HepG2 (cell line): ENCODE measurements at regions not wholly inside any gene's neighbourhood (a gene's known extent, or its start where the extent isn't known, plus 50 kb on each side); places are given as distances from the start of the nearest gene placed in this dataset.

ENCODE experiments used
- ATAC-seq: fragments of 200-7000 bp; cut with Tn5 transposase; 3 replicates; pipeline ENCODE4 v1.9.1; 2020; ENCODE audit warnings: mild to moderate bottlenecking, moderate library complexity
- BruUV-seq: library from RNA; stranded (reverse); fragments of 400-500 nt; replicated peaks from 2 replicates; lab custom pipeline; 2021; lab: Mats Ljungman, UMichigan
- CTCF ChIA-PET: fragments of 300-600 bp; formaldehyde crosslinking; extraction: SDS; loops from one replicate; lab custom pipeline; 2021; ENCODE audit warnings: low total read pairs, inconsistent platforms, low intra/inter-chr PET ratio; lab: Yijun Ruan, JAX
- POLR2A ChIA-PET: fragments of 350-600 bp; sonication (Branson Sonifier 250); formaldehyde crosslinking; loops from one replicate; lab custom pipeline; 2020; ENCODE audit warnings: antibody characterized with exemption, inconsistent platforms; lab: Yijun Ruan, JAX
- DNase-seq: peaks from one replicate; pipeline ENCODE4 v3.0.0-alpha.2; 2015; ENCODE audit warnings: low spot score
- FAIRE-seq: peaks from 3 replicates; lab custom pipeline; 2011; peaks lifted over from hg19 to GRCh38; lab: Jason Lieb, UNC
- H2AFZ ChIP-seq: one replicate; pipeline ENCODE4 v1.6.1; 2011; ENCODE audit warnings: low read length, inconsistent platforms
- H3K27ac ChIP-seq: fragments of 300-600 bp; 3 replicates; pipeline ENCODE4 v1.8.0; 2011; ENCODE audit warnings: mixed run types, mild to moderate bottlenecking, mixed read lengths, low read length, inconsistent platforms; ENCODE audit not compliant: insufficient read depth; ENCODE audit errors: extremely low read length
- H3K27me3 ChIP-seq, 2 experiments: fragments of 200-600 bp in 1 of 2; 2 replicates in 1 of 2; 3 replicates in 1 of 2; pipeline versions ENCODE4 v1.6.0 to v1.8.0; 2011; ENCODE audit warnings: low read length in 2 of 2, mild to moderate bottlenecking in 2 of 2, moderate library complexity in 2 of 2, inconsistent platforms in 1 of 2; ENCODE audit not compliant: insufficient read depth in 2 of 2, control insufficient read depth in 1 of 2
- H3K36me3 ChIP-seq, 2 experiments: fragments of 200-600 bp in 1 of 2; replicated peaks in 1 of 2; 2 replicates in 1 of 2; 3 replicates in 1 of 2; pipeline versions ENCODE4 v1.5.1 to v1.8.0; 2011; ENCODE audit warnings: low read length in 2 of 2, inconsistent platforms in 1 of 2; ENCODE audit not compliant: insufficient read depth in 2 of 2, control insufficient read depth in 1 of 2
- H3K4me1 ChIP-seq: 2 replicates; pipeline ENCODE4 v1.5.1; 2012; ENCODE audit warnings: low read length, inconsistent platforms; ENCODE audit not compliant: insufficient read depth
- H3K4me2 ChIP-seq: 2 replicates; pipeline ENCODE4 v1.6.0; 2011; ENCODE audit warnings: low read depth, low read length, inconsistent platforms
- H3K4me3 ChIP-seq, 3 experiments: fragments of 200-600 bp in 1 of 3; sonication (generic), shearing (Covaris generic) in 1 of 3; replicated peaks in 1 of 3; 2 replicates each; pipeline ENCODE4 v1.5.1; 2011 to 2016; ENCODE audit warnings: low read length in 3 of 3, inconsistent platforms in 2 of 3, low read depth in 2 of 3, mild to moderate bottlenecking in 2 of 3, control low read depth in 1 of 3, mixed read lengths in 1 of 3; ENCODE audit not compliant: insufficient read depth in 1 of 3
- H3K79me2 ChIP-seq: one replicate; pipeline ENCODE4 v1.6.1; 2011; ENCODE audit warnings: low read length, inconsistent platforms; ENCODE audit not compliant: insufficient read depth
- H3K9ac ChIP-seq: 2 replicates; pipeline ENCODE4 v1.6.0; 2011; ENCODE audit warnings: mild to moderate bottlenecking, low read depth, low read length, inconsistent platforms; ENCODE audit not compliant: insufficient read depth
- H3K9me3 ChIP-seq: 2 replicates; pipeline ENCODE4 v1.5.1; 2012; ENCODE audit warnings: mild to moderate bottlenecking, low read length
- H4K20me1 ChIP-seq: 2 replicates; pipeline ENCODE4 v1.6.0; 2011; ENCODE audit warnings: inconsistent platforms, mild to moderate bottlenecking, low read length, moderate library complexity; ENCODE audit not compliant: insufficient read depth
- ADNP ChIP-seq: sonication (generic); formaldehyde crosslinking; IDR thresholded peaks from 2 replicates; pipeline ENCODE4 v1.4.0; 2020; ENCODE audit warnings: missing genetic modification reagents
- AHR ChIP-seq: IDR thresholded peaks from 2 replicates; pipeline ENCODE4 v1.6.1; 2018; ENCODE audit warnings: missing genetic modification reagents, missing compliant biosample characterization
- ATF2 ChIP-seq: sonication (generic); formaldehyde crosslinking; IDR thresholded peaks from 2 replicates; pipeline ENCODE4 v1.4.0; 2020; ENCODE audit warnings: missing genetic modification reagents
- DZIP1 ChIP-seq: sonication (generic); formaldehyde crosslinking; IDR thresholded peaks from 2 replicates; pipeline ENCODE4 v1.5.0; 2020; ENCODE audit warnings: mild to moderate bottlenecking, missing genetic modification reagents
- IRF1 ChIP-seq: sonication (generic); formaldehyde crosslinking; IDR thresholded peaks from 2 replicates; pipeline ENCODE4 v1.4.0; 2020; ENCODE audit warnings: low read depth, mild to moderate bottlenecking, missing genetic modification reagents
- KLF6 ChIP-seq: IDR thresholded peaks from 2 replicates; pipeline ENCODE4 v1.8.0; 2016; ENCODE audit warnings: missing biosample characterization, missing genetic modification reagents
- NFKB2 ChIP-seq: sonication (generic); formaldehyde crosslinking; IDR thresholded peaks from 2 replicates; pipeline ENCODE4 v1.4.0; 2020; ENCODE audit warnings: missing genetic modification reagents, borderline replicate concordance
- SNRNP70 ChIP-seq: fragments of 200-400 bp; formaldehyde crosslinking; IDR thresholded peaks from 2 replicates; pipeline ENCODE4 v1.6.1; 2017; ENCODE audit warnings: mild to moderate bottlenecking, low read depth, low read length, moderate library complexity
- ZNF3 ChIP-seq: IDR thresholded peaks from 2 replicates; pipeline ENCODE4 v1.7.0; 2017; ENCODE audit warnings: inconsistent platforms
- ZNF30 ChIP-seq: sonication (generic); formaldehyde crosslinking; IDR thresholded peaks from 2 replicates; pipeline ENCODE4 v1.5.0; 2020; ENCODE audit warnings: mild to moderate bottlenecking, missing genetic modification reagents
- ZNF563 ChIP-seq: sonication (generic); formaldehyde crosslinking; IDR thresholded peaks from 2 replicates; pipeline ENCODE4 v1.8.0; 2022; ENCODE audit warnings: mild to moderate bottlenecking, moderate library complexity, missing genetic modification reagents
- ZNF704 ChIP-seq: sonication (generic); formaldehyde crosslinking; IDR thresholded peaks from 2 replicates; pipeline ENCODE4 v1.8.1; 2023; ENCODE audit warnings: mild to moderate bottlenecking, inconsistent platforms, moderate library complexity, missing genetic modification reagents, borderline replicate concordance
- ZSCAN29 ChIP-seq: sonication (generic); formaldehyde crosslinking; conservative IDR thresholded peaks from 2 replicates; pipeline ENCODE4 v1.4.0; 2020; ENCODE audit warnings: mild to moderate bottlenecking, missing genetic modification reagents
- WGBS: methylation state at CpG from one replicate; pipeline ENCODE4 v1.1.6; 2017; ENCODE audit warnings: low lambda C conversion rate; 5-methylcytosine and 5-hydroxymethylcytosine counted together
- in situ Hi-C: cut with HindIII; loops from 2 replicates; pipeline ENCODE4 v1.10.0; 2017; ENCODE audit warnings: low pct_unique_long_range_greater_than_20kb; ENCODE audit not compliant: extremely low pct_ligation_motif_present
- intact Hi-C: fragments of 100-400 bp; cut with micrococcal nuclease; formaldehyde crosslinking; loops from one replicate; pipeline ENCODE4 v1.10.0; 2022; ENCODE audit not compliant: unreplicated experiment

GRCh38 chr2:144166743-144167142 is 353.2 kb downstream of the ZEB2 start:
- H3K4me1 ChIP-seq: peaks cover 10% of the 10 kb centered on the region
- ATAC-seq (no peak), DNase-seq (no peak), FAIRE-seq (no peak)
- no peak overlapping the region for H3K9ac ChIP-seq
- in situ Hi-C loops (no loop called here), intact Hi-C loops (no loop called here)
- no peaks in the 10 kb centered on the region for H3K27me3 ChIP-seq
- H3K4me3 ChIP-seq: no peak overlapping the region
- no peaks in the 10 kb centered on the region for H3K36me3 ChIP-seq
- H4K20me1 ChIP-seq: no peaks in the 10 kb centered on the region
- TF ChIP-seq SNRNP70: no peak
- H3K4me2 ChIP-seq: no peak overlapping the region
- BruUV-seq: no TSS peak
- H2AFZ ChIP-seq: no peak overlapping the region
- POLR2A ChIA-PET: no interaction called here
- H3K79me2 ChIP-seq: no peaks in the 10 kb centered on the region
- CTCF ChIA-PET: no interaction called here
- H3K27ac ChIP-seq: no peak overlapping the region
- H3K9me3 ChIP-seq: no peaks in the 10 kb centered on the region

- in situ Hi-C loops (no loop called here), intact Hi-C loops (no loop called here)
- no peak for DNase-seq
- FAIRE-seq: no peak
- no peak overlapping the region for H2AFZ ChIP-seq
- no peaks in the 10 kb centered on the region for H3K79me2 ChIP-seq
- CTCF ChIA-PET: no interaction called here
- BruUV-seq: no TSS peak
- no peaks in the 10 kb centered on the region for H3K9me3 ChIP-seq
- no peak overlapping the region for H3K4me2 ChIP-seq
- no peak for ATAC-seq
- WGBS: 70% methylated on average over 1 of the region's 1 CpG
- no peaks in the 10 kb centered on the region for H4K20me1 ChIP-seq
- H3K9ac ChIP-seq: no peak overlapping the region
- H3K4me3 ChIP-seq: no peak overlapping the region
- no peaks in the 10 kb centered on the region for H3K27me3 ChIP-seq
- POLR2A ChIA-PET: no interaction called here
- H3K27ac ChIP-seq: no peak overlapping the region
- peaks cover 10% of the 10 kb centered on the region for H3K4me1 ChIP-seq
- H3K36me3 ChIP-seq: no peaks in the 10 kb centered on the region
- no peak for TF ChIP-seq KLF6 (CRISPR knock-in tag)
- no peak for TF ChIP-seq AHR (CRISPR knock-in tag)
- no peak for TF ChIP-seq ZNF3 (CRISPR knock-in tag)
- no peak for TF ChIP-seq NFKB2 (CRISPR knock-in tag)
- TF ChIP-seq ZSCAN29: no peak
- no peak for TF ChIP-seq ADNP
- no peak for TF ChIP-seq DZIP1 (CRISPR knock-in tag)
- TF ChIP-seq ZNF704: no peak
- no peak for TF ChIP-seq IRF1 (CRISPR knock-in tag)
- TF ChIP-seq ZNF563 (CRISPR knock-in tag): no peak
- TF ChIP-seq ATF2 (CRISPR knock-in tag): no peak
- TF ChIP-seq ZNF30: no peak
These were observed 354.2 kb downstream of the ZEB2 start for GRCh38 chr2:144165599-144166250.
